AG09309 (cell line): ENCODE measurements at regions not wholly inside any gene's neighbourhood (a gene's known extent, or its start where the extent isn't known, plus 50 kb on each side); places are given as distances from the start of the nearest gene placed in this dataset.

Experiments used
- DNase-seq: peaks from one replicate; pipeline ENCODE4 v3.0.0-alpha.2; 2010; ENCODE audit warnings: low read depth
- H3K4me3 ChIP-seq: 2 replicates; pipeline ENCODE4 v1.5.1; 2011; ENCODE audit warnings: mild to moderate bottlenecking, low read depth, low read length, moderate library complexity; ENCODE audit not compliant: control insufficient read depth
- CTCF ChIP-seq: IDR thresholded peaks from 2 replicates; pipeline ENCODE4 v1.5.1; 2011; ENCODE audit warnings: mild to moderate bottlenecking, low read depth, low read length, inconsistent platforms; ENCODE audit not compliant: insufficient read depth, control insufficient read depth; ENCODE audit errors: missing control alignments

- TF ChIP-seq CTCF = no peak
- DNase-seq = no peak
- H3K4me3 ChIP-seq = no peak overlapping the region
Measured at GRCh38 chr13:90393408-90393807, 954.1 kb upstream of the MIR17HG start.

- no peak for TF ChIP-seq CTCF
- DNase-seq = no peak
- no peak overlapping the region for H3K4me3 ChIP-seq
Measured at GRCh38 chr13:90395348-90395747, 952.1 kb upstream of the MIR17HG start.

- no peak for DNase-seq
- no peak overlapping the region for H3K4me3 ChIP-seq
- TF ChIP-seq CTCF = no peak
Measured at GRCh38 chr13:90395846-90396245, 951.6 kb upstream of the MIR17HG start.

- no peak for DNase-seq
- H3K4me3 ChIP-seq = no peak overlapping the region
- no peak for TF ChIP-seq CTCF
Measured at GRCh38 chr13:90396266-90396665, 951.2 kb upstream of the MIR17HG start.

GRCh38 chr13:90397503-90397902 is 950.0 kb upstream of the MIR17HG start:
- DNase-seq = no peak
- H3K4me3 ChIP-seq = no peak overlapping the region
- no peak for TF ChIP-seq CTCF

GRCh38 chr13:90400372-90400771 is 947.1 kb upstream of the MIR17HG start:
- no peak for DNase-seq
- H3K4me3 ChIP-seq = no peak overlapping the region
- TF ChIP-seq CTCF = no peak

GRCh38 chr13:90401150-90401549 is 946.3 kb upstream of the MIR17HG start:
- no peak for TF ChIP-seq CTCF
- DNase-seq = no peak
- H3K4me3 ChIP-seq = no peak overlapping the region
